ENCODE measurements at regions not wholly inside any gene's neighbourhood (a gene's known extent, or its start where the extent isn't known, plus 50 kb on each side); places are given as distances from the start of the nearest gene placed in this dataset.

- Histone ChIP-seq H3K27me3 (no peaks in the 10 kb centered on the region), H3K36me3 (replicated peaks; ENCODE audit: insufficient read depth, low read depth) (no peaks in the 10 kb centered on the region), H3K9me2 (replicated peaks; ENCODE audit: insufficient read depth) (no peaks in the 10 kb centered on the region), H3K4me3 (no peak overlapping the region), H3K4me1 (ENCODE audit: insufficient read depth) (no peaks in the 10 kb centered on the region), H3K27ac (no peak overlapping the region), H3K79me2 (no peaks in the 10 kb centered on the region), H4K20me1 (ENCODE audit: insufficient read depth, poor library complexity, severe bottlenecking) (no peaks in the 10 kb centered on the region), H2AFZ (no peak overlapping the region), H3K4me2 (no peak overlapping the region), H3K9me3 (ENCODE audit: low read depth) (no peaks in the 10 kb centered on the region)
- TF ChIP-seq CTCF (IDR thresholded peaks at IDR 0.05; ENCODE audit: poor library complexity), result no peak
- 63% methylated on average over 1 of the region's 1 CpG for WGBS (ENCODE audit: low lambda C conversion rate, missing lambda C conversion rate)
- no peak for DNase-seq (ENCODE audit: low spot score)
Measured at GRCh38 chr3:110077093-110077492, 739.7 kb upstream of the DPPA4 start.

GRCh38 chr3:110093411-110093810 is 756.1 kb upstream of the DPPA4 start:
- Histone ChIP-seq H3K27me3 (no peaks in the 10 kb centered on the region), H3K27ac (no peak overlapping the region), H3K36me3 (replicated peaks; ENCODE audit: insufficient read depth, low read depth) (no peaks in the 10 kb centered on the region), H2AFZ (no peak overlapping the region), H3K9me3 (ENCODE audit: low read depth) (no peaks in the 10 kb centered on the region), H3K4me2 (no peak overlapping the region), H3K4me1 (ENCODE audit: insufficient read depth) (no peaks in the 10 kb centered on the region), H3K79me2 (no peaks in the 10 kb centered on the region), H3K9me2 (replicated peaks; ENCODE audit: insufficient read depth) (no peaks in the 10 kb centered on the region), H4K20me1 (ENCODE audit: insufficient read depth, poor library complexity, severe bottlenecking) (no peaks in the 10 kb centered on the region), H3K4me3 (no peak overlapping the region)
- TF ChIP-seq EZH2phosphoT487 (IDR thresholded peaks at IDR 0.05; ENCODE audit: low read depth, severe bottlenecking, unreplicated experiment), result no peak
- TF ChIP-seq CTCF (IDR thresholded peaks at IDR 0.05; ENCODE audit: poor library complexity), result no peak
- no peak for TF ChIP-seq EZH2 (IDR thresholded peaks at IDR 0.05; ENCODE audit: borderline replicate concordance)
- DNase-seq (ENCODE audit: low spot score), result no peak

GRCh38 chr3:110093812-110094401 is 756.6 kb upstream of the DPPA4 start:
- Histone ChIP-seq H3K4me1 (ENCODE audit: insufficient read depth) (no peaks in the 10 kb centered on the region), H2AFZ (no peak overlapping the region), H3K4me3 (no peak overlapping the region), H3K27me3 (no peaks in the 10 kb centered on the region), H4K20me1 (ENCODE audit: insufficient read depth, poor library complexity, severe bottlenecking) (no peaks in the 10 kb centered on the region), H3K79me2 (no peaks in the 10 kb centered on the region), H3K9me2 (replicated peaks; ENCODE audit: insufficient read depth) (no peaks in the 10 kb centered on the region), H3K36me3 (replicated peaks; ENCODE audit: insufficient read depth, low read depth) (no peaks in the 10 kb centered on the region), H3K27ac (no peak overlapping the region), H3K9me3 (ENCODE audit: low read depth) (no peaks in the 10 kb centered on the region), H3K4me2 (no peak overlapping the region)
- TF ChIP-seq CTCF (IDR thresholded peaks at IDR 0.05; ENCODE audit: poor library complexity) (no peak), EZH2 (IDR thresholded peaks at IDR 0.05; ENCODE audit: borderline replicate concordance) (no peak), EZH2phosphoT487 (IDR thresholded peaks at IDR 0.05; ENCODE audit: low read depth, severe bottlenecking, unreplicated experiment) (no peak)
- DNase-seq (ENCODE audit: low spot score), result no peak

- Histone ChIP-seq H3K79me2 (no peaks in the 10 kb centered on the region), H3K36me3 (replicated peaks; ENCODE audit: insufficient read depth, low read depth) (no peaks in the 10 kb centered on the region), H4K20me1 (ENCODE audit: insufficient read depth, poor library complexity, severe bottlenecking) (no peaks in the 10 kb centered on the region), H2AFZ (no peak overlapping the region), H3K9me3 (ENCODE audit: low read depth) (no peaks in the 10 kb centered on the region), H3K27me3 (no peaks in the 10 kb centered on the region), H3K9me2 (replicated peaks; ENCODE audit: insufficient read depth) (no peaks in the 10 kb centered on the region), H3K4me1 (ENCODE audit: insufficient read depth) (no peaks in the 10 kb centered on the region), H3K27ac (no peak overlapping the region), H3K4me3 (no peak overlapping the region), H3K4me2 (no peak overlapping the region)
- 79% methylated on average over 5 of the region's 5 CpGs for WGBS (ENCODE audit: low lambda C conversion rate, missing lambda C conversion rate)
- TF ChIP-seq CTCF (IDR thresholded peaks at IDR 0.05; ENCODE audit: poor library complexity), result no peak
- TF ChIP-seq EZH2phosphoT487 (IDR thresholded peaks at IDR 0.05; ENCODE audit: low read depth, severe bottlenecking, unreplicated experiment), result no peak
- TF ChIP-seq EZH2 (IDR thresholded peaks at IDR 0.05; ENCODE audit: borderline replicate concordance), result no peak
- DNase-seq (ENCODE audit: low spot score), result no peak
Measured at GRCh38 chr3:110099711-110100110, 762.4 kb upstream of the DPPA4 start.
